Vagina (tissue), 2 donors: ENCODE measurements at regions not wholly inside any gene's neighbourhood (a gene's known extent, or its start where the extent isn't known, plus 50 kb on each side); places are given as distances from the start of the nearest gene placed in this dataset.

Experiments
- POLR2A ChIP-seq, 2 donors: fragments of 450-650 bp; IDR thresholded peaks; one replicate each; pipeline ENCODE4 v1.6.1; 2017; ENCODE audit warnings: antibody characterized with exemption in 2 of 2, mild to moderate bottlenecking in 2 of 2, moderate library complexity in 2 of 2
- TF ChIP-seq, protein P1 (sequence below), 3 experiments: fragments of 450-650 bp in 2 of 3; fragments of 200-600 bp in 1 of 3; sonication (generic) in 1 of 3; IDR thresholded peaks; one replicate each; pipeline ENCODE4 v1.5.1; 2017 to 2019; ENCODE audit warnings: antibody characterized with exemption in 3 of 3, mild to moderate bottlenecking in 2 of 3, moderate library complexity in 2 of 3

GRCh38 chr5:126017096-126017495, 406.1 kb upstream of the GRAMD2B start:
- TF ChIP-seq, protein P1, sequence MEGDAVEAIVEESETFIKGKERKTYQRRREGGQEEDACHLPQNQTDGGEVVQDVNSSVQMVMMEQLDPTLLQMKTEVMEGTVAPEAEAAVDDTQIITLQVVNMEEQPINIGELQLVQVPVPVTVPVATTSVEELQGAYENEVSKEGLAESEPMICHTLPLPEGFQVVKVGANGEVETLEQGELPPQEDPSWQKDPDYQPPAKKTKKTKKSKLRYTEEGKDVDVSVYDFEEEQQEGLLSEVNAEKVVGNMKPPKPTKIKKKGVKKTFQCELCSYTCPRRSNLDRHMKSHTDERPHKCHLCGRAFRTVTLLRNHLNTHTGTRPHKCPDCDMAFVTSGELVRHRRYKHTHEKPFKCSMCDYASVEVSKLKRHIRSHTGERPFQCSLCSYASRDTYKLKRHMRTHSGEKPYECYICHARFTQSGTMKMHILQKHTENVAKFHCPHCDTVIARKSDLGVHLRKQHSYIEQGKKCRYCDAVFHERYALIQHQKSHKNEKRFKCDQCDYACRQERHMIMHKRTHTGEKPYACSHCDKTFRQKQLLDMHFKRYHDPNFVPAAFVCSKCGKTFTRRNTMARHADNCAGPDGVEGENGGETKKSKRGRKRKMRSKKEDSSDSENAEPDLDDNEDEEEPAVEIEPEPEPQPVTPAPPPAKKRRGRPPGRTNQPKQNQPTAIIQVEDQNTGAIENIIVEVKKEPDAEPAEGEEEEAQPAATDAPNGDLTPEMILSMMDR (IDR thresholded peaks at IDR 0.05) = no peak
- no peak for TF ChIP-seq POLR2A (IDR thresholded peaks at IDR 0.05)
